A673 (cell line): ENCODE measurements at regions not wholly inside any gene's neighbourhood (a gene's known extent, or its start where the extent isn't known, plus 50 kb on each side); places are given as distances from the start of the nearest gene placed in this dataset.
"Not testable (repeated sequence)": the region's sequence is repeated elsewhere in the genome, so short reads cannot be mapped to it uniquely, and the experiment has no call there.

Experiments
- BruUV-seq: library from RNA; stranded (reverse); fragments of 400-500 nt; replicated peaks from 2 replicates; lab custom pipeline; 2021; lab: Mats Ljungman, UMichigan
- CTCF ChIA-PET: fragments of 300-600 bp; sonication (Branson Sonifier 250); formaldehyde crosslinking; loops from one replicate; lab custom pipeline; 2022; ENCODE audit warnings: antibody characterized with exemption; lab: Charles Lee
- POLR2A ChIA-PET: fragments of 300-600 bp; sonication (Branson Sonifier 250); formaldehyde crosslinking; loops from one replicate; lab custom pipeline; 2022; ENCODE audit warnings: antibody characterized with exemption; ENCODE audit not compliant: low non-redundant PET; lab: Charles Lee
- DNase-seq: peaks from one replicate; pipeline ENCODE4 v3.0.0-alpha.2; 2015; ENCODE audit warnings: low spot score
- H3K27ac ChIP-seq: fragments of 200-600 bp; sonication (generic); 2 replicates; pipeline ENCODE4 v1.5.1; 2016; ENCODE audit warnings: mixed run types, low read depth, mild to moderate bottlenecking, mixed read lengths, antibody characterized with exemption, low read length; ENCODE audit not compliant: poor library complexity, severe bottlenecking
- H3K27me3 ChIP-seq: fragments of 200-600 bp; sonication (generic); replicated peaks from 2 replicates; pipeline ENCODE4 v1.6.1; 2017; ENCODE audit warnings: mixed run types, low read depth, mild to moderate bottlenecking, mixed read lengths, antibody characterized with exemption, low read length; ENCODE audit not compliant: insufficient read depth, poor library complexity
- H3K36me3 ChIP-seq: fragments of 200-600 bp; sonication (generic); 2 replicates; pipeline ENCODE4 v1.6.1; 2016; ENCODE audit warnings: mixed run types, mild to moderate bottlenecking, mixed read lengths, antibody characterized with exemption, low read length; ENCODE audit not compliant: insufficient read depth, poor library complexity, severe bottlenecking
- H3K4me1 ChIP-seq: fragments of 200-600 bp; sonication (generic); 2 replicates; pipeline ENCODE4 v1.6.1; 2017; ENCODE audit warnings: mixed run types, mild to moderate bottlenecking, mixed read lengths, antibody characterized with exemption, low read length; ENCODE audit not compliant: insufficient read depth, poor library complexity, severe bottlenecking
- H3K4me3 ChIP-seq: fragments of 200-600 bp; sonication (generic); 2 replicates; pipeline ENCODE4 v1.5.1; 2016; ENCODE audit warnings: low read depth, mixed run types, mild to moderate bottlenecking, mixed read lengths, low read length; ENCODE audit not compliant: poor library complexity, severe bottlenecking
- H3K9me3 ChIP-seq: fragments of 200-600 bp; sonication (generic); 2 replicates; pipeline ENCODE4 v1.6.1; 2016; ENCODE audit warnings: mixed run types, low read depth, mild to moderate bottlenecking, mixed read lengths, antibody characterized with exemption, low read length; ENCODE audit not compliant: poor library complexity, severe bottlenecking
- CTCF ChIP-seq: fragments of 300-800, 200-600 bp; sonication (generic); conservative IDR thresholded peaks from 2 replicates; pipeline ENCODE4 v1.5.1; 2017; ENCODE audit warnings: low read depth, mild to moderate bottlenecking, antibody characterized with exemption, low read length, moderate library complexity, mixed read lengths
- EZH2 ChIP-seq: fragments of 200-600 bp; sonication (generic); IDR thresholded peaks from 2 replicates; pipeline ENCODE4 v1.6.1; 2017; ENCODE audit warnings: borderline replicate concordance, low read depth, mild to moderate bottlenecking, mixed read lengths, antibody characterized with exemption, low read length; ENCODE audit not compliant: poor library complexity, severe bottlenecking
- intact Hi-C: fragments of 100-400 bp; cut with micrococcal nuclease; formaldehyde crosslinking; loops from one replicate; pipeline ENCODE4 v1.10.0; 2022; ENCODE audit not compliant: unreplicated experiment

- POLR2A ChIA-PET = no interaction called here
- peaks cover 23% of the 10 kb centered on the region for H3K9me3 ChIP-seq
- no TSS peak for BruUV-seq
- H3K4me1 ChIP-seq = no peaks in the 10 kb centered on the region
- H3K27ac ChIP-seq = no peak overlapping the region
- DNase-seq = no peak
- H3K27me3 ChIP-seq = no peaks in the 10 kb centered on the region
- no peak overlapping the region for H3K4me3 ChIP-seq
- no peaks in the 10 kb centered on the region for H3K36me3 ChIP-seq
- CTCF ChIA-PET = no interaction called here
- TF ChIP-seq CTCF (no peak), EZH2 (no peak)
- intact Hi-C loops = no loop called here
Measured at GRCh38 chr17:14580499-14580898, 279.6 kb downstream of the HS3ST3B1 start.

- ChIA-PET CTCF (no interaction called here), POLR2A (no interaction called here)
- H3K4me1 ChIP-seq = no peaks in the 10 kb centered on the region
- no peaks in the 10 kb centered on the region for H3K36me3 ChIP-seq
- H3K27ac ChIP-seq = no peak overlapping the region
- intact Hi-C loops = no loop called here
- TF ChIP-seq CTCF (no peak), EZH2 (no peak)
- DNase-seq = no peak
- H3K27me3 ChIP-seq = no peaks in the 10 kb centered on the region
- no peak overlapping the region for H3K4me3 ChIP-seq
- H3K9me3 ChIP-seq = peaks cover 23% of the 10 kb centered on the region
- no TSS peak for BruUV-seq
Measured at GRCh38 chr17:14579716-14580115, 278.8 kb downstream of the HS3ST3B1 start.

- intact Hi-C loops = no loop called here
- no peaks in the 10 kb centered on the region for H3K36me3 ChIP-seq
- no peak for TF ChIP-seq CTCF
- no peak for TF ChIP-seq EZH2
- H3K27me3 ChIP-seq = no peaks in the 10 kb centered on the region
- no TSS peak for BruUV-seq
- no peak overlapping the region for H3K4me3 ChIP-seq
- H3K9me3 ChIP-seq = peaks cover 21% of the 10 kb centered on the region
- no peak overlapping the region for H3K27ac ChIP-seq
- no peaks in the 10 kb centered on the region for H3K4me1 ChIP-seq
- DNase-seq = no peak
- ChIA-PET POLR2A (no interaction called here), CTCF (no interaction called here)
Measured at GRCh38 chr17:14575471-14575953, 274.6 kb downstream of the HS3ST3B1 start.

GRCh38 chr17:14560325-14560724 lies 259.4 kb downstream of the HS3ST3B1 start:
- H3K36me3 ChIP-seq, H3K27me3 ChIP-seq, H3K4me3 ChIP-seq, H3K4me1 ChIP-seq, BruUV-seq, CTCF ChIA-PET, DNase-seq, POLR2A ChIA-PET, intact Hi-C loops, H3K27ac ChIP-seq: not testable (repeated sequence)
- peaks cover 21% of the 10 kb centered on the region for H3K9me3 ChIP-seq
